ENCODE measurements at regions not wholly inside any gene's neighbourhood (a gene's known extent, or its start where the extent isn't known, plus 50 kb on each side); places are given as distances from the start of the nearest gene placed in this dataset.
A peak's percentile ranks its signal among the peaks of the same experiment; 100 is the strongest.
"Not testable (repeated sequence)": the region's sequence is repeated elsewhere in the genome, so short reads cannot be mapped to it uniquely, and the experiment has no call there.

DNA sequence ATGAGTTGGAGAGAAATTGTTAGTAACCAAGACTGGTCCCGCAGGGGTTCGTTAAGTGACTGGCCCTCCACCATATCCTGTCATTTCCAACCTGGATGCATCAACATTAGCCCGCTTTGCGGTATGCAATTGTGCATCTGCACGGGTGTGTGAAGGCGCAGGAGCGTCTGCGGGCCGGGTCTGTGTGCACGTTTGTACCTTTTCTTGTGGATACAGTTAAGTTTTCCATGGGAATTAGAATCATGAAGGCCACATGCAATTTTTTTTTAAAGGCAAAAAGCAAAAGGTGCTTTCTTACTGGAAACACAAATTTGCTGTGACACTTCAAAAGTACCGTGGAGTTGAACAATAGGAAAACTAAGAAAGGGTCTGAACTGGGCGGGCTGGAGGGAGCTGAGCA lies 355.4 kb upstream of the ZFHX3 start:
- no peak for DNase-seq (ENCODE audit: low read depth)

DNA sequence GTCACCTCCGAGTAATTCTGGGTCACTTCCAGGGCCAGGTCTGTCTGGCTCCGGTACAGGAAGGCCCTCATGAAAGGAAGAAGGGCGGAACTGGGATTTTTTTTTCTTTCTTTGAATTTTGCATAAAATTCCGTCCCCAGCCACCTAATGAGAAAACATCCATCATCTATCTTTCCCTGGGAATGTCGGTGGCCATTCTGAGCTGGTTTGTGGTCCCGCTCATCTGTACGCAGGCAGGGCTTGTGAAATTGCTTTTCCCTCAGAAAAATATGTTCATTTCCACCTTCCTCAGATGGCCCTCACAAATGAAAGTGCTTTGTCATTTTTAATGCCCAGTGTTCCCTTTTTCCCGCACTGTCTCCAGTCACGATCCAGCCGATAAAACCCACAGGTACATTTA lies 353.0 kb upstream of the ZFHX3 start:
- no peak for DNase-seq (ENCODE audit: low read depth)

DNA sequence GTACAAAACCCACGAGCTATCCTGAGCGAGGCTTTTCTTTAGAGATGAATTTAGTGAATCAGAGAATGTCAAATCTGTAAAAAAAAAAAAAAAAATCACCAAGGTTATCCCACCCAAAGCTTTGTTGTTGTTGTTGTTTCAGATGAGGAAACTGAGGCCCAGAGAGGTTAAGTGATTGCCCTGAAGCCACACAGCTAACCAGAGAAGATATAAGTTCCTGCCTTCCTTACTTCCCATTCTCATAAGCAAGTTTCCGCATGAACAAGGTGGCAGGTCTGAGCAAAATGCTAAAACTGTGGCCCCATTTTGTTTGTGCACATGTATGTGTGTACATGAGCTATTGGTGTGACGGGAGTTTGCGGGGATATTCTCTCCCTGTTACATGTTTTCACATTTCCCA lies 352.1 kb upstream of the ZFHX3 start:
- no peak for DNase-seq (ENCODE audit: low read depth)

DNA sequence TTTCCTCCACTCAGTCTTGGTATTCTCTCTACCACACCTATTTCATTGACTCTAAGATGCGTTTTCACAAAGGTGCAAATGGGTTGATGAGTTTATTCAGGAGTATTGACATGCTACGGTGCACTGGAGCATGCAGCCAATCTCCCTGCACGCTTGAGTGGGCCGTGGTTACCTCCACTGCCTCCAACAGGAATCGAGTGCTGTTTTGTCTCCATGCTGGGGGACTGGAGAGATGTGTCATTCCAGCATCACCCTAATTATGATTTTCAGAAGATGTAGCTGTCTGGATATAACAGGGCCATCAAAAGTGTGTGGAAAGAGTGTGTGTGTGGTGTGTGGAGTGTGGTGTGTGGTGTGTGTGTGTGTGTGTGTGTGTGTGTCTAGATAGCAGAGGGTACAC lies 351.6 kb upstream of the ZFHX3 start:
- DNase-seq (ENCODE audit: low read depth), result no peak

DNA sequence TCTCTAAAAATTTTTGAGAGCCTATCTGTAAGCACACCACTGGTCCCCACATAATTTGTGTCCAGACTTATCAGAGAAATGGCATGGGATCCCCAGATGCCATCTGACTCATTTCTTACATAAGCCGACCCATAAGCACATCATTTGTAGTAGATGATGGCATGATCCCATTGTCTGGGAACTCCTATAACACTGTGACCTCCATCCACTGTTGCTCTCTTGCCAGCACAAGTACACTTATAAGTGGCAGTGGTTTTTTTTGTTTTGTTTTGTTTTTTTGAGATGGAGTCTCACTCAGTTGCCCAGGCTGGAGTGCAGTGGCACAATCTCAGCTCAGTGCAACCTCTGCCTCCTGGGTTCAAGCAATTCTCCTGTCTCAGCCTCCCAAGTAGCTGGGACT lies 350.7 kb upstream of the ZFHX3 start:
- DNase-seq (ENCODE audit: low read depth), result not testable (repeated sequence)

DNA sequence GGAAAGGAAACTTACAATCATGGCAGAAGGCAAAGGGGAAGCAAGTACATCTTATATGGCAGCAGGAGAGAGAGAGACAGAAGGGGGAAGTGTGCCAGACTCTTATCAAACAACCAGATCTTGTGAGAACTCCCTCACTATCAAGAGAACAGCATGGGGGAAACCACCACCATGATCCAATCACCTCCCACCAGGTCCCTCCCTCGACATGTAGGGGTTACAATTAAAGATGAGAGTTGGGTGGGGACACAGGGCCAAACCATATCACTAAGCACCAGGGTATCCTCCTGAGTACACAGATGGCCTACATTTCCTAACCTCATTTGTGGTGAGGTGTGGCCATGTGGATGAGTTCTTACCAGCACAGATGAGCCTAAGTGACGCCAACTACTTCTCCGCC lies 348.6 kb upstream of the ZFHX3 start:
- no peak for DNase-seq (ENCODE audit: low read depth)

DNA sequence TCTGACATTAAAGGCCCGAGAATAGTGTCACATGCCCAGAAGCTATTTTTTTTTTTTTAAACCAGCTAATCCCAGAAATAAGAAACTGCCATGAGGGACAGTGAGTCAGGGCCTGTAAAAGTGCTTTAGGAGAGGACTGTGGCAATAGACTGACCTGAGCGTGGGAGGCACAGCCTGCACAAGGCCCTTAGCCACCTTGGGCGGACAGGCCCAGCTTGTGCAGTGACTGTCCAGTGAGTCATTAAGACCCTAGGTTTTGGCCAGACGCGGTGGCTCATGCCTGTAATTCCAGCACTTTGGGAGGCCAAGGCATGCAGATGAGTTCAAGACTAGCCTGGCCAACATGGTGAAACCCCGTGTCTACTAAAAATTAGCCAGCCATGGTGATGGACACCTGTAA lies 343.0 kb upstream of the ZFHX3 start:
- no peak for DNase-seq (ENCODE audit: low read depth)

DNA sequence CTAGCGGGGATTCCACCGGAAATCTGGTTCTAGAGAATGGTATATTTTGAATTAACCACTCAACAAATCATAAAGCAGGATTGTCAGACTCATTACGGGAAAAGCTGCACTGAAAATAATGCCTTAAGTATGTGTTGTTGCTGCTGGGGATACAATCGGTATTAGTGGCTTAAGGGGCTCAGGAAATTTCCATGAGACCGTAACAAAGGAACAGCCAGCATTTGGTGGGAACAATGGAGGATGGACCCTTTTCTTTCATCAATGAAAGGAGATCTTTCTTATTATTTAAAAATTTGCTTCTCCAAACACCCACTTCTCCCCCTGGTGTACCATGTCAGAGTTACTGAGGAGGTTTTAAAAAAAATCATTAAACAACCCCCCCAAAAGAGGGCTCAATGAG lies 342.6 kb upstream of the ZFHX3 start:
- no peak for DNase-seq (ENCODE audit: low read depth)

DNA sequence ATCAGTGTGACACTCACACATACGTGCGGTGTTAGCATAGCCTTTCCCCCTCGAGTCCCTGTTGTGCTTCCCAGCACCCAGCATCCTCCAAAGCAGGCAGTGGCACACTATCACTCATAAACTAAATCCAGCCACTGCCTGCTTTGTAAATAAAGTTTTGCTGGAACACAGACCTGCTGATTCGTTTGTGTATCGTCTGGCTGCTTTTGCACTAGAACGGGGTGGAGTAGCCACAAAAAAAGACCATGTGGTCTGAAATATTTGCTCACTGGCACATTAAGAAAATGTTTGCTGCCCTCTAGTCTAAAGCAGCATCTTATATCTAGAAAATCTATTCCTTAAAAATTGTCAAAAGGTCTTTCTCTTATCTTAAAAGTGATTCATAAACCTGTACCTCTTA lies 341.2 kb upstream of the ZFHX3 start:
- DNase-seq (ENCODE audit: low read depth), result no peak

DNA sequence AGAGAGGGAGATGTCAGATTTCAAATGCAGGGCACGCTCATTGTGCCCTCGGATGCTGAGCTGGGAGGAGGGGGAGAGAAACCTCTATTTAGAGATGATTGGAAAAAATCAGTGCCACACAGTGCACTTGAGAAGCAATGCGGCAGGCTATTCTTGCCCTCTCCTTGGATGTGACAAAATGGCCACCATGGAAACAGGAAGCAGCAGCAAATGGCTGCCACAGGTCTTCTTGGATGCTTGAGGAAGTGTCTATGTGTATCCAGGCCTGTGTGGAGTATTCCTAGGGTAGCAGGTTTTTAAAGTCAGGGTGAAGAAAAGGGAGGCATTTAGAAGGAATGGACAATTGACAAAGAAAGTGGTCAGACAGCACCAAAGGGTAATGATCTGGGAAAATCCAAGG lies 340.1 kb upstream of the ZFHX3 start:
- DNase-seq (ENCODE audit: low read depth), result no peak

DNA sequence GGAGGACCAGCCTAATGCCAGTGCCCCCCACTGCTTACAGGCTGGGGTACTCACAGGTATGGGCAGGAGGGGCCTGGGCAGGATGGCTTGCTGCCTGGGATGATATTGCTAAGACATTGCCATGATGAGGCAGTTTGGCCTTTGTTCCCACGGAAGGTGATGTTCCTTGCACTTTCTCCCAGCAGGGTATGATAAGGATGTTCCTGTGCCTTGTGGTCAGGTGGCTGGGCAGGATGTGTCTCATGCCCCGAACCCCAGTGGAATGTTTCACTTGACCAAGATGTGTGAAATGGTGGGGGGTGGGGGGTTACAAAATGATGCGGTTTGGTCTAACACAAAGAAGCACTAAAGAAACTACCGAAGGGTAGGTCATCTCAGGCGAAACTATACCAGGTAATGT lies 337.8 kb upstream of the ZFHX3 start:
- DNase-seq (ENCODE audit: low read depth), result no peak

DNA sequence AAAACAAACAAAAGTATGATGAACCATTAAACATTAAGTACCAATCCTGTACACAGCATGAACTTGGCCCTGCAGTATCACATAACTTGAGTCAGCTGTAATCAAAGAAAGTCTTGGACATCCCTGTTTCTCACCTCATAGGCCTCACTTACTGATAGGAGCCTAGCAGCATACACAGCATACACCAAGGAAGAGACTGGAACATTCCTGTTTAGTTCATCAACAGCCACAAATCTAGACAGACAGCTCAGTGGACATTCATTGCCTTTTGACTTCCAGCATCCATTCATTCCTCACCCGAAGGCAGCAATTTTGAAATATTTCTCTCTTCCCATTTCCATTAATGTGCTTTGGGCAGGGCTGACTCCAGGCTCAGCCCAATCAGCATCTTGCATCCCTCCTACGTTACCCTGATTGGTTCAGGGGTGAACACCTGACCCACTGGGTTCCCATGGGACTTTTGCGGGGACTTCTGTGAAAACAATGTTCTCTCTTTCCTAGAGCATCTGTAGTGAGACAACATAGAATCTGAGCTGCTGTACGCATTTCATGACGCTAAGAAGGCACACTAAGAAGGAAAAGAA lies 336.7 kb upstream of the ZFHX3 start:
- DNase-seq (ENCODE audit: low read depth), result no peak

DNA sequence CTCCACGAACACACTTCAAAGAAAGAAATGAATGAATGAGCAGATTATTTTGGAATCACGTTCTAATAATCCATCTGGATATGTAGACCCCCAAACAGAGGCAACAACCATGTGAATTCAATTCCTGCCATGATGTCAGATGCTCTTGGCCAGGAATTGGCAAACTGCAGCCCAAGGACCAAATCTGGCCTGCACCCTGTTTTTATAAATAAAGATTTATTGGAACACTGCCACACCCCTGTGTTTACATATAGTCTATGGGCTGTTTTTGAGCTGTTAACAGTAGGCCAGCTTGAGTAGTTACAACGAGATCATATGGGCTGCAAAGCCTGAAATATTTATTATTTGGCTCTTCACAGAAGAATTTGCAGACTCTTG lies 336.0 kb upstream of the ZFHX3 start:
- DNase-seq (ENCODE audit: low read depth), result no peak

DNA sequence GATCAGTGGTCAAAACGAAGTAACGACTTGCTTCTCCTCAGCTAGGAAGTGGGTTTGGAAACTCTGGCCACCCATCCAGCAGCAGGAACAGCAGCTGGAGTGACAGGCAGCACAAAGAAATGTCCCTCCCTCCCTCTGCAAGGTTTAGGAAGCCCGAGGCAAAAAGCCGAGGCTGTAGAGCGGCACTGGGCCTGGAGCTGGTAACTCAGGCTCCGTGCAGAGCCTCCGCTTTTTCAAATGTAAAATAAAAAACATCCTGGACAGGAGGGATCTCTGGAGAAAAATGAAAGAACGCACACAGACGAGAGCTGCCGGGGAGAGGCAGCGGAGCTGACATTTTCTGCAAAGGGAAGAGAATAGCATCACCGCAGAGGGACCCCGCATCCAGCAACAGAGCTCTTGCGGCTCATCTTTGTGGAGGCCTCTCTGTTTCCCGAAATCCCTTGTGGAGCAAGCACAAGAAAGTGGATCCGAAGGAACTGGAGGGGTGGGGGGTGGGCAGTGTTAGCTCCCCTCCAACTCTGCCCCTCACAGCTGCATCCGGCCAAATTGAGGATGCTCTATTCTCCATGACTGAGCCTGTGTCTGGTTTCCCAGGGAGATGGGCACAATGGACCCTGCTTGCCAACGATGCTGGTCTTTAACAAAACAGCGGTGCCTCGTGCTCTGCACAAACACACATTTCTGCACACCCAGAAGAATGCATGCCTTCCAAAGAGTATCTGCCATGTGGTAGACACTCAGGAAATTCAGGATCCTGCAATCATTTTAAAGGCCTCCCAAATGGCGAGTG lies 335.5 kb upstream of the ZFHX3 start:
- DNase-seq (ENCODE audit: low read depth), result no peak

DNA sequence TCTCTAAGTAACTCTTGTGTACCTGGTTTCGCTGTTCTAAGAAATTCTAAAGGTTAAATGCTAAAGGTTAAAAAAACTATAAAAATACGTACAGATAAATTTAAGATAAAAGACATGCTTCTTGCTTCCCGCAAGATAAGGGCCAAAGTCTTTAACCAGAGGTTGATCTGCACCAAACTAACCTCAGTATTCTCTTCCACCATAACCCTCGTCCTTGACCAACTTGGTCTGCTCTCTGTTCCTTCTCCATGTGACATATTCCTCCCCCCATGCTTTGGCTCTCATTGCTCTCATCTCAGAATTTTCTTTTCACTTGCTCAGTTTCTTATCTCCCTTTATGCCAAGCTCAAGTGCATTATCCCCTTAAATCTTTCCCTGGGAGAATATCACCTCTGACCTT lies 330.5 kb upstream of the ZFHX3 start:
- no peak for DNase-seq (ENCODE audit: low read depth)

DNA sequence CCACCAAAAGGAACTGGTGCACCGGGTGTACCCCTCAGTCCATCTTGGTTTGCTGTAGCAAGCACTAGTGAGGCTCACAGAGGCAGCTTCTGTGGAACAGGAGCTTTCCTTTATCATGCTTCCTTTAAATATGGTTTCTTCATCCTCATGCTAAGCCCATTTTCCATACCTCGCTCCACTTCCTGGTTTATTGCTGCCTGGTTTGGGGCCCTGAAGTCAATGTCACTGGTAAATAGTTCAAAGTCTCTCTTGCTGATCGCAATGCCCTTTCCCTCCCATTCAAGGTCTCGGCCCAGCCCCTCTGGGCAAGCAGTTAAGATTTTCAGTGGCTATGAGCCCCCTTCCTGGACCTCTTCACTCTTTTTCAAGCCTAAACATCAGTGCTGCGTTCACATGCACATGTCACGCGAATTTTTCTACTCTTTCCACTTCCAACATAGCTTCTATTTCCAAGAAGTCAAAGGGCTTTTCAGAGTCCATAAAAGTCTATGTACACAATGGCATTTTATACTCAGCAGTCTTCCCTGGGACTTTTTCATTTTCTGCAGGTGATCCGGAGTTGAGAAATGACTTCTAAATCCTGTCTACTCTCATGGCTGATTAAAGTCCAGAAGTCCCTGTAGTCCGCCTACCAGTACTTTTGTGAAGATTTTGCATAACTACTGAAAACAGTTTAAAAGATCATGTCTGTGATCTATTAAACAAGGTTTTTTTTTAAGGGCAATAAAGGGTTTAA lies 323.8 kb upstream of the ZFHX3 start:
- DNase-seq (ENCODE audit: low read depth), result no peak

DNA sequence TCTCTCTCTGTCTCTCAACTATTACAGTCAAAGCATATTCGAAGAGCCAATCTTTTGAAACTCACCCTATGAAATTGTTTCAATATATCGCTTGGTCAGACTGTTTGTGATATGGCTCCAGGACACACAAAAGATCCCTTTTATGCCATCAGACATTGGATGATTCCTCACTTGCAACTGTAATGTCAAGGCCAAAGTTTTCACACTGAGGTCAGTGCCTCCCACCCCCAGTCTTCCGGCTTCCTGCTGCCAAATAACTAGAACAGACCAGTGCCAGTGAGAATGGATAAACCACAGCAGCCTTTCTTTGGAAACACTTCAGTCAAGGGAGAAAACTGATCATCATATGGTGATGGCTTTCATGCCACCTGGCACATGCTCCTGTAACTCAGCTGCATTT lies 321.9 kb upstream of the ZFHX3 start:
- no peak for DNase-seq (ENCODE audit: low read depth)

DNA sequence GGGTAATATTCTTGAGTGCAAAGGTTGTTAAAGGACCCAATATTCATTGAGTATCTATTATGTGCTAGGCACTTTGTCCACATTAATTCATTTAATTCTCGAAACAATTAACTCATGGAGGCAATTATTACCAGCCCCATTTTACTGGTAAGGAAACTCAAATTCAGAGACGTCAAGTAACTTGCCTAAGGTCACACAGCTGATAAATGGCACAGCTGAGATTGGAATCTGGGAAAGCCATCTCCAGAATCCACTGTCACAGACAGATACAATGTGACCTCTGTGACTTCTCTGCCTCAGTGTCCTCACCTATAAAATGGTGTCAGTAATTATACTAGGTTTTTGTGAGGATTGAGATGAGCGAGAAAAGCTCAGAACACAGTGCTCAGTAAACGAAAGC lies 320.8 kb upstream of the ZFHX3 start:
- DNase-seq (ENCODE audit: low read depth), result no peak

DNA sequence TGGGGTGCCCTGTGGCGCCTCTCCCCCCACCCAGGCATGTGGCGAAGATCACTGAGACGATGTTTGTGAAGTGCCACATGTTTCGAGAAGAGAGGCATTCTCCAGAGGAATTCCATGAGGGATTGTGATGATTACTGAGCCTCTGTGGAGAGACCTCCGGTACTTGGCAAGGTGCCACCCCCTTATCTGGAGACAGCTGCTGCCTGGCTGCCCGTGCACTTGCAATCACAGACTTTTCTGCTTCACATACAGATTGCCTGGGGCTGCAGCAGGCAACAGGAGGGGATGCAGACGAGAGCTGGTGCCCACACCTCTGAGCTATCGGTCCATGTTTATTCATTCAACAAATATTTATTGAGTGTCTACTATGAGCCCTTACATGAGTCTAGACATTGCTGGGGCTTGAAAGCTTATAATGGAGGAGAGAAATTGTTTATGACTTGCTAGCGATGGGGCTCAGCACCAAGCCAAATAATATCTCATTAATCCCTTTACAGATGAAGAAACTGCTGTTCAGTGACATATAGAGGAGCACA lies 317.2 kb upstream of the ZFHX3 start:
- DNase-seq (ENCODE audit: low read depth), result peak; percentile 1

DNA sequence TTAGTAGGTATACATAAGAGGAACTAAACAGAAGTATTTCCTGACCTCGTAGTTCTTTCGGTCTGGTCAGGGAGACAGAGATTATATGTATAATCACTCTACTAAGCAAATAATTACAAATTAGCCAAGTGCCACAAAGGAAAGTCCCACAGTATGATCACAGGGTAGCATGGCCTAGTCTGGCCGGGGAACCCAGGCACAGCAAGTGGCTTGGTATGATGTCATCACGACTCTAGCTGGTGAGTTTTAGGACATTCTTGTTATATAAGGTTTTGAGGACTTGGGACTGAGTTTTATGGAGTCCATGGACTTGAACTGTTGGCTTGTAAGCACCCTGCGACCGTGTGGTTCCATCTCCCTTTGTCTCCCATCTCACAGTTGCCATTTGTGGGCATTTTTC lies 316.5 kb upstream of the ZFHX3 start:
- DNase-seq (ENCODE audit: low read depth), result no peak

DNA sequence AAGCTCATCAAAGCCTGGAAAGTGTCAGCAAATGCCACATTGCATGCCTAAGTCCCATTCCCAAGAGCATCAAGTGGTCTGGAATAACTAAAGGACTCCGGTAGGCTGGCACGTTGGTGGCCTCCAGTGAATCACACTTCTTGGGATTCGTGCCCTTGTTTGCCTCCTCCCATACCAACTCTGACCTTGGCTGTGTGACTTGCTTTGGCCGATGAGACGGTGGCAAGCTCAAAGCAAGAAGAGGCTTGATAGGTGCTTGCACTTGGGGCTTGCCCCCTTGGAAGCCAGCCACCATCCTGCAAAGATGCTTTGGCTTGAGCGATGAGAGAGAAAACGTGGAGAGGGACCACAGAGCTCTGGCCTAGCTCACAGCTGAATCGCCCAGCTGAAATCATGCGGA lies 313.1 kb upstream of the ZFHX3 start:
- no peak for DNase-seq (ENCODE audit: low read depth)

DNA sequence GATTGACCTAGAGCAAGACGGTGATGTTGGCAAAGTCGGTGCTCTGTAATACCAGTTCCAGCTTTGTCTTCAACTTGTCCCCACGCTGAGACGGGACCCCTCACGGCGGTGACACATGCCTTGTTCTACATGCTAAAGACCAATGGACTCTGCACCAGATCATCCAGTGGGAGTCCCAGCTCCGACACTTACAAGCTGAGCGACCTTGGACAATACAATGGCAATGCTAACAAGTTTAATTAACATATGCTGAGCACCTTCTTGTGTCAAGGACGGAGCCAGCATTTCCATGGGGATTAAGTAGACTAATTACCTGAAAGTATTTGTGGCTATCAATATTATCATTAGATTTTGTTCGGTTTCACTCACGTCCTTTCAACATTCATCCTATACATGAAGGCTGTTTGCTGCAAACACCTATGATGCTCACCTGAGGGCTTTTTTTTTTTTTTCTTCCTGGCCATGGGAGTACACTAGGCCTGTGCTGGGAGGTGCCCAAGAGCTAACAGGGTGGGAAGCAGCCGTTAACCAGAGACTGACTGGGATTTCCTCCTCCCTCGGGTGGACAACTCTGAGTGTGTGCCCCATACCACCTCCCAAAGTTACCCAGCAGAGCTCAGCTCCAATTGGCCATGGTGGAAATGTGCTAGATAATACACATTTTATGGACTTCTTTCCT lies 308.6 kb upstream of the ZFHX3 start:
- no peak for DNase-seq (ENCODE audit: low read depth)

DNA sequence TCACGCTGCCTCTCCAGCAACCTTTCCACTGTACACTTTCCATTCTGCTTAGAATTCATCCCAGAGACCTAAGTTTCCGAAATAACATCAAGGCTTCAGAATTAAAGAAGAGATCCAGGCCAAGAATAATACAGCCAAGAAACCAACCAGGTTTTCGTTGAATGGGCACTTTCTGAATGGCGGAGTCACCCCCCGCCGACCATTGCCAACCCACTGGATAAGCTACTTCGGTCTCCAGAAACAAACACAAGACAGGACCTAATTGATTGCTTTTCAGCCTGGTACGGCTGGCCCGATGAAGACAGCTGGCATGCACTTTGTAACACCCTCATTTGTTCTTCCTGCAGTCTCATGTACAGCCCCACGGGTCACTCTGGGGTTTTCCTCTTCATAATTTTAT lies 308.1 kb upstream of the ZFHX3 start:
- DNase-seq (ENCODE audit: low read depth), result no peak
